ENCODE measurements at regions not wholly inside any gene's neighbourhood (a gene's known extent, or its start where the extent isn't known, plus 50 kb on each side); places are given as distances from the start of the nearest gene placed in this dataset.
"Not testable (repeated sequence)": the region's sequence is repeated elsewhere in the genome, so short reads cannot be mapped to it uniquely, and the experiment has no call there.

DNA sequence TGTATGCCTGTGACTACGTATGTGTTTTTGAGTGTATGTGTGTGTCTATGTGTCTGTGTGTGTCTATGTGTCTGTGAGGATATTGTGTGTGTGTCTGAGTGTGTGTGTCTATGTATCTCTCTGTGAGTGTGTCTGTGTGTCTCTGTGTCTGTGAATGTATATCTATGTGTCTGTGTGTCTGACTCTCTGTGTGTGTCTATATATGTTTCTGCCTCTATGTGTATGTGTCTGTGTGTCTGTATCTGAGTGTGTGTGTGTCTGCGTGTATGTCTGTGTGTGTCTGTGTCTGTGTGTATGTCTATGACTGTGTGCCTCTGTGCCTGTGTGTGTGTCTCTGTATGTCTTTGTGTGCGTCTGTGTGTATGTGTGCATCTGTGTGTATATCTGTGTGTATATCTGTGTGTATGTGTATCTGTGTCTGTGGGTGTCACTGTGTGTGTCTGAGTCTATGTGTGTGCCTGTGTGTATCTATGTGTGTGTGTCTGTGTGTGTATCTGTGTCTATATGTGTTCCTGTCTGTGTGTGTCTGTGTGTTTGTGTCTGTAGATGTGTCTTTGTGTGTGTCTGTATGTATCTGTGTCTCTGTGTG is 172.7 kb downstream of the MYCN start:
- no peak for DNase-seq

DNA sequence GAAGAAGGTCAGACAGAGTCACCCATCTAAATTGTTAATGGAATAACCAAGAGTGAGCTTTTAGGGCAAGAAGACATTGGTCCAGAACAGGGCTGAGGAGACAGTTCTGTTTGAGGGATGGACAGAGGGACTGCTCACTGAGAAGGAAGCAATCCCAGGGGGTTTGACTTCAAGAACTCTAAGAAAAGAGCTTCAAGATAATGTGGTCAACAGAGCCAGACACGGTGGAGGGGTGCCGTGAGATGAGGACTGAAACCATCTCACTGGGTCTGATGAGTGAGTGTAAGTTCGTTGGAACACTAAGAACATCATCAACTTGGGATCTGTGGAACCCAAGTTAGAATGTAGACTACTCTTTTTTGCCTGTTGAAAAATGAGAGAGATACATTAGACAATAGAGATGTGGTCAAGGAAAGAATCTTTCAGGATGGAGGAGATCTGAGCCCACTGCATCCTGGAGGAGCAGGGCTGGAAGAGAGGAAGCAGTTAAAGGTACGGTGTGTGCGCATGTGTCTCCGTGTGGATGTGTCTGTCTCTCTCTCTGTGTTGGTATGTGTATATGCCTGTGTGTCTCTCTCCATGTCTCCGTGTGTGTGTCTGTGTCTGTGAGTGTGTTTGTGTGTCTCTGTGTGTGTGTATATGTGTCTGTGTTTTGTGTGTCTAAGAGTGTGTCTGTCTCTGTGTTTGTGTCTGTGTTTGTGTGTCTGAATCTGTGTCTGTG is 172.1 kb downstream of the MYCN start:
- DNase-seq, result no peak

GRCh38 chr2:16111838-16112210 is 171.5 kb downstream of the MYCN start:
- DNase-seq, result no peak

DNA sequence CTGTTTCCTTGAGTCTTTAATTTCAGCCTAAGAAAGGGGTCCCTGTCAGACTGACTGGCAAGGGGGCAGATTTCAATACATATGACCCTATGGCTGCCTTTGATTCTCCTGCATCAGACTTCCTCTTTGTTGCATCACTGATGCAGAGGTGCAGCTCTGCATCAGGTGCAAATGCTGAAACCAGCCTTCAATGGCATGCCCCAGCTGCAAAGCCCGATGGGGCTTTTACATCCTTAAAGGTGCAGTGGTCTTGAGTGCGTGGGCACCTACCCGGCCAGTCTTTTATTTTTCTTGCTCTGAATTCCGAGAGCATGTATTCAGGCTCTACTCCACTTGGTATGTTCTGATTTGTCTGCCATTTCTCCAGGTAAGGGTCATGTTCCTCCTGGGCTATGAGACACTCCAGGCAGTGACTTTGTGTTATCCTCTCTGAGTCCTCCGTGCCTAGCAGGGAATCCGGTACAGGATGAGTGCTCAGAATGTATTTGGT is 169.5 kb downstream of the MYCN start:
- no peak for DNase-seq

DNA sequence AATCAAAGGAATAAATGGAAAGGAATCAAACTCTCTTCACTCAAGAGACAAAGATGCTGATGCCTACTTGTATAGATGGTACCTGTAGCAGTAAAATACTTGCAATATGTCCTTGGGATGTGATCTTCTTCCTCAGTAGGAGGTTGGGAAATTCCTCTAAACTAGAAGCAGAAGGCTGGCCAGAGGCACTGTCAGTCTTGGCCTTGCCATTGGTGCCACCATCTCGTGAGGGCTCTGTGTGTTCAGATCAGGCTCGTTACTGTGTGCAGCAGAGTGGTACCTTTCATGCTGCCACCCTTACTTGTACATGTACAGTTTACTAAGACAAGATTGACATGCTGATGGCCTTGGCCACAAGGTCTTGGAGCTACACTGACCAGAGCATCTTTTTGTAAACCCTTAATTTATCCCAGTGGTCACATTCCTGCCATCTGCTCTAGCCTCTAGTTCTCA is 169.0 kb downstream of the MYCN start:
- no peak for DNase-seq

GRCh38 chr2:16107246-16107645 is 166.9 kb downstream of the MYCN start:
- DNase-seq, result no peak

DNA sequence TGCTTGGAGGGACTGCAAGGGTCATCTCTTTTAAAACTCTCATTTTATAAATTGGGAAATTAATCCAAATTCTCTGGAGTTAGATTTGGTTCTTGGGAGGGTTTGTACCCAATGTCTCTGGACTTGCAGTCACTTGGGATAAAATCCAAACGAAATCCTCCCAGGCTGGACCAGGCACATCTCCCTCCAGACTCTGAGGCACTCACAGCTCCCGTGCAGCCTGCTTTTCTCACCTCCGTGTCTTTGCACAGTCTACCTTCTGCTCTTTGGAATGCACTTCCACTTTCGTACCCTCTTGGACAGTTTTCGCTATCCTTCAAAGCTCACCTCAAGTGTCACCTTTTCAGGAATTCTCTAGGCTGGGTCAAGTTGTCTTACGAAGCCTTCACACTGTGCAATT is 166.3 kb downstream of the MYCN start:
- no peak for DNase-seq

DNA sequence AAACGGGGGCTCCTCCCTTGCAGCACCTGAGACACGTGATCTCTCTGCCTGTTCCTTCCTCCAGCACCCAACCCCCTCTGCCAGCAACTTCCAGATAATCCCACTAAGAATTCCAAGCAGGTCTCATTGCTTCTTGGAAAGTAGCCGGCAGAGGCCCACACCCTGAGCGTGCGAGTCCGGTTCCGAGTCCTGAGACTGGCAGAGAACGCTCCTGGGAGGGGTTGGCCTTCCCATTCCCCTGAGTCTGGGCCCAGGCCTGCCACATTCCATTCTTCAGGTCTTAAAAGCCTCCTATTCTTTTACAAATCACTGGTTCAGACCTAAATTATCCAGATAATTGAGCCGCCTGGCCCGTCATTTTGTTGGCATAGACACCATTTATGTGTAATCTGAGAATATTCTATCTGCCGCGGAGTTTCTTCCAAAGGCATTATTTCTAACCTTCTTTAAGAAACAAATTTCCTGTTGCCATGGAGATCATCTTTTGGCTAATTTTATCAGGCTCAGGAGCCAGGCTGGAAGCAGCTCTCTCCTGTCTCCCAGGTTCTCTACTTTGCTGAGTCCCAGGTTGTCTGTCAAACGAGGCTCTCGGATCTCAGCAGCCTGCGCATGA is 165.4 kb downstream of the MYCN start:
- no peak for DNase-seq

- no peak for DNase-seq
Observed at GRCh38 chr2:16104949-16105668, 164.8 kb downstream of the MYCN start.

DNA sequence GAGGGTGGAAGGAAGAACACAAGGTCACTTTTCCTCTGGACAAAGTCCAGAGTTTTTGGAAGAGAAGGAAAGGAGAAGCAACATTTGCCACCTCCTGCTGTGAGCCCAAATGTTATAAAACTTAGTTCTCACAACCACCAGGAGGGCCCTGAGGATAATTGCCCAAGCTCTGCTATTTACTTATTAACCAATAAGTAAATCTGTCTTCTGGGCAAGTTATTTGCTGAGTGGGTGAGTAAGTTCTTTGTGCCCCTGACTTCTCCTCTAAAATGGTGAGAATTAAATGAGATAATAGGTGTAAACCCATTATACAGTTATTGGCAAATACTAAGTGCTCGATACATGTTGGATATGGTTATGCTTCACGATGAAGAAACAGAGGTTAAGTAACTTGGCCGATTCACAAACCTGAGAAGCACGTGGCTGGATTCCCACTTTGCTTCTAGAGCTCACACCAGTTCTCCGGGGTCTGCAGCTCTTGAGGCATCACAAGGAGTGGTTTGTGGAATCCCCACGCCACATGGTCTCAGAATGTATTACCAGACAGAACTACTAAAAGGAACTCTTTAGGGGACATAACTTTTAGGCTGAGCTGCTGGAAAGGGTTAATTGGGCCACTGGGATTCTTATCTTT is 164.1 kb downstream of the MYCN start:
- no peak for DNase-seq

DNA sequence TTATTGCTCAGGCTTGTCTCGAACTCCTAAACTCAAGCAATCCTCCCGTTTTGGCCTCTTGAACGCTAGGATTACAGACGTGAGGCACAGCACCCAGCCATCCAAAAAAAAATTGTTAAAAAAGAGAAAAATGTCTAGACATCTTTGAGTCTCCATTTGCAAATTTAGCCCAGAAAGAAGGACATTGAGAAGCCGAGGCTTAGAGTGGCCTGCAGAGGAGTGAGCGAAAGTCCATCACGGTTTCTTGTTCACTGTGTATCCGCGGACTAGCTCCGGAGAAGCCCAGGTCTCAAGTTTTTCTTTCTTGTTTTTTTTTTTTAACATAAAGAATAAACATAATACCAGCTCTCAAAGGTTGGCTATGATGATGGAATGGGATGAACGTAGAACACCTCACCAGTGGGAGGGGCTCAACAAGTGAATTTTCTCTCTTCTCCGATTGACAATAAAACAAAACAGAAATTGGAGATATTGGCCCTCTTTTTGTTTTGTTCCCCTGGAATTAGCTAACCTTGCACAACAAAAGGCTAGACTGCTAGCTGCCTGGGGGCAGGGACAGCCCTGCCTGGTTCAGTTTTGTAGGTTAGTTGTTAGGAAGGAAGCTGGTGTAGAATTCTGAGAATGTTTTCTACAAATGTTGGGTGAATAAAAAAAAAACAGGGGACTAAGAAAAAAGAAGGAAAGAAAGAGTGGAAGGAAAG is 163.4 kb downstream of the MYCN start:
- DNase-seq, result no peak

GRCh38 chr2:16102976-16103380 is 162.6 kb downstream of the MYCN start:
- no peak for DNase-seq

- no peak for DNase-seq
Observed at GRCh38 chr2:16102358-16102975, 162.1 kb downstream of the MYCN start.

- no peak for DNase-seq
Observed at GRCh38 chr2:16101196-16101595, 160.8 kb downstream of the MYCN start.

GRCh38 chr2:16100006-16100405 is 159.7 kb downstream of the MYCN start:
- DNase-seq, result no peak

DNA sequence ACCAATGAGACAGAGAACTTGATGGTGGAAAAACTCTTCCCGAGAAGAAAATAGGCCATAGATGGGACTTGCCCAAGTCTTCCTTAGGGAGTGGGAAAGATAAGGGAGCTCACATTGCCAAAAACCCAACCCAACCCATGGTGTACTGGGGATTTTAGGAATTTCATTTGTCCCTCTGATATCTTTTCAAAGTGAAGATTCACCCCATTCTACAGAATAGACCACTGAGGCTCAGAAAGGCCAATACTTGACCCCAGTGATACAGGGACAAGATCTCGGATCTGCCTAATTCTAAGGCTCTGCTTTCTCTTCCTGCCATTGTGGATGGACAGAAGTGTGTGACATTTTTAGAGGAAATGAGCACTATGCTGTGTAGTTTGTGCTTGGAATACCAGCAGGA is 159.0 kb downstream of the MYCN start:
- no peak for DNase-seq

- DNase-seq, result no peak
Observed at GRCh38 chr2:16096962-16097361, 156.6 kb downstream of the MYCN start.

GRCh38 chr2:16095483-16095882 is 155.1 kb downstream of the MYCN start:
- DNase-seq, result not testable (repeated sequence)

DNA sequence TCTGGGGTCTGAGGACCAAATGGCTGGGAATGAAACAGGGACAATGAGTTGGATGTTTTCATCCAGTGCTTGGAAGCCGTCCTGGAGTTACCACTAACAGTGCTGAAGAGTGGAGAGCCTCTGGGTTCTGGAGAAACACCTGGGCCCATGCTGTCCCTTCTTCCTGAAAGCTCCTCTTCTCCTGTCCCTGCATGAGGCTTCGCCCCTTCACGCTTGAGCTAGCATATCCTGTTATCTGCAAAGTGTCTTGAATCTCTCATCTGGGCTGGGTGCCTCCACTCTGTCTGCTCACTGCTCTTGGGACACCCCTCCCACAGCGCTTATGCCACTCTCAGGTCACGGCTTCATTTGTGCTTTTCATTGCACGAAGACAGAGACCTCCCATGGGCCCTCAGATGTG is 154.5 kb downstream of the MYCN start:
- no peak for DNase-seq

GRCh38 chr2:16093639-16094529 is 153.5 kb downstream of the MYCN start:
- DNase-seq, result no peak

Measured in CD4-positive, alpha-beta T cell treated with Interleukin-17A for 4 hours (primary cell).